ENCODE measurements at regions not wholly inside any gene's neighbourhood (a gene's known extent, or its start where the extent isn't known, plus 50 kb on each side); places are given as distances from the start of the nearest gene placed in this dataset.
A peak's percentile ranks its signal among the peaks of the same experiment; 100 is the strongest.
"Not testable (repeated sequence)": the region's sequence is repeated elsewhere in the genome, so short reads cannot be mapped to it uniquely, and the experiment has no call there.

GRCh38 chr2:142536492-142536891 lies 341.0 kb upstream of the KYNU start:
- DNase-seq (ENCODE audit: low spot score) = no peak
- in situ Hi-C loops (cut with HindIII; ENCODE audit: low sequenced_read_pairs) = no loop called here

GRCh38 chr2:142535311-142535710 lies 342.2 kb upstream of the KYNU start:
- in situ Hi-C loops (cut with HindIII; ENCODE audit: low sequenced_read_pairs) = no loop called here
- no peak for DNase-seq (ENCODE audit: low spot score)

- DNase-seq (ENCODE audit: low spot score) = no peak
- in situ Hi-C loops (cut with HindIII; ENCODE audit: low sequenced_read_pairs) = no loop called here
These were observed 344.3 kb upstream of the KYNU start for GRCh38 chr2:142533177-142533576.

- DNase-seq (ENCODE audit: low spot score) = no peak
These were observed 346.1 kb upstream of the KYNU start for GRCh38 chr2:142531377-142531776.

GRCh38 chr2:142525720-142526119 lies 351.7 kb upstream of the KYNU start:
- DNase-seq (ENCODE audit: low spot score) = no peak
- in situ Hi-C loops (cut with HindIII; ENCODE audit: low sequenced_read_pairs) = no loop called here

More at GRCh38 chr2:142531377-142531776, 346.1 kb upstream of the KYNU start:
- in situ Hi-C loops (cut with HindIII; ENCODE audit: low sequenced_read_pairs) = no loop called here

GRCh38 chr2:142521492-142521891 lies 356.0 kb upstream of the KYNU start:
- no peak for DNase-seq (ENCODE audit: low spot score)
- in situ Hi-C loops (cut with HindIII; ENCODE audit: low sequenced_read_pairs) = no loop called here

GRCh38 chr2:142515493-142515892 lies 362.0 kb upstream of the KYNU start:
- DNase-seq (ENCODE audit: low spot score) = no peak
- in situ Hi-C loops (cut with HindIII; ENCODE audit: low sequenced_read_pairs) = no loop called here

- in situ Hi-C loops (cut with HindIII; ENCODE audit: low sequenced_read_pairs) = no loop called here
- no peak for DNase-seq (ENCODE audit: low spot score)
These were observed 368.1 kb upstream of the KYNU start for GRCh38 chr2:142509401-142509800.

GRCh38 chr2:142504754-142505153 lies 372.7 kb upstream of the KYNU start:
- in situ Hi-C loops (cut with HindIII; ENCODE audit: low sequenced_read_pairs) = no loop called here
- DNase-seq (ENCODE audit: low spot score) = no peak

- DNase-seq (ENCODE audit: low spot score) = no peak
- in situ Hi-C loops (cut with HindIII; ENCODE audit: low sequenced_read_pairs) = no loop called here
These were observed 371.6 kb upstream of the LRP1B start for GRCh38 chr2:142502402-142502801.

- in situ Hi-C loops (cut with HindIII; ENCODE audit: low sequenced_read_pairs) = no loop called here
- DNase-seq (ENCODE audit: low spot score) = peak; percentile 17
These were observed 364.3 kb upstream of the LRP1B start for GRCh38 chr2:142495141-142495540.

GRCh38 chr2:142489631-142490030 lies 358.8 kb upstream of the LRP1B start:
- in situ Hi-C loops (cut with HindIII; ENCODE audit: low sequenced_read_pairs); DNase-seq (ENCODE audit: low spot score): not testable (repeated sequence)

- no peak for DNase-seq (ENCODE audit: low spot score)
- in situ Hi-C loops (cut with HindIII; ENCODE audit: low sequenced_read_pairs) = no loop called here
These were observed 353.3 kb upstream of the LRP1B start for GRCh38 chr2:142484111-142484510.

- DNase-seq (ENCODE audit: low spot score) = no peak
- in situ Hi-C loops (cut with HindIII; ENCODE audit: low sequenced_read_pairs) = no loop called here
These were observed 352.8 kb upstream of the LRP1B start for GRCh38 chr2:142483653-142484052.

- in situ Hi-C loops (cut with HindIII; ENCODE audit: low sequenced_read_pairs) = no loop called here
- DNase-seq (ENCODE audit: low spot score) = no peak
These were observed 347.4 kb upstream of the LRP1B start for GRCh38 chr2:142478206-142478605.

GRCh38 chr2:142472382-142472781 lies 341.6 kb upstream of the LRP1B start:
- DNase-seq (ENCODE audit: low spot score) = no peak
- in situ Hi-C loops (cut with HindIII; ENCODE audit: low sequenced_read_pairs) = no loop called here

GRCh38 chr2:142467321-142467720 lies 336.5 kb upstream of the LRP1B start:
- DNase-seq (ENCODE audit: low spot score) = no peak
- in situ Hi-C loops (cut with HindIII; ENCODE audit: low sequenced_read_pairs) = no loop called here

GRCh38 chr2:142463047-142463446 lies 332.2 kb upstream of the LRP1B start:
- in situ Hi-C loops (cut with HindIII; ENCODE audit: low sequenced_read_pairs) = no loop called here

GRCh38 chr2:142462306-142462705 lies 331.5 kb upstream of the LRP1B start:
- no peak for DNase-seq (ENCODE audit: low spot score)
- in situ Hi-C loops (cut with HindIII; ENCODE audit: low sequenced_read_pairs) = no loop called here

More at GRCh38 chr2:142463047-142463446, 332.2 kb upstream of the LRP1B start:
- DNase-seq (ENCODE audit: low spot score) = no peak

- in situ Hi-C loops (cut with HindIII; ENCODE audit: low sequenced_read_pairs) = no loop called here
- DNase-seq (ENCODE audit: low spot score) = no peak
These were observed 314.8 kb upstream of the LRP1B start for GRCh38 chr2:142445551-142446072.

GRCh38 chr2:142445023-142445422 lies 314.2 kb upstream of the LRP1B start:
- no peak for DNase-seq (ENCODE audit: low spot score)
- in situ Hi-C loops (cut with HindIII; ENCODE audit: low sequenced_read_pairs) = no loop called here

- DNase-seq (ENCODE audit: low spot score) = no peak
- in situ Hi-C loops (cut with HindIII; ENCODE audit: low sequenced_read_pairs) = no loop called here
These were observed 305.0 kb upstream of the LRP1B start for GRCh38 chr2:142435847-142436246.

Measured in G401 (cell line).